HEK293 (cell line): ENCODE measurements at regions not wholly inside any gene's neighbourhood (a gene's known extent, or its start where the extent isn't known, plus 50 kb on each side); places are given as distances from the start of the nearest gene placed in this dataset.

Source experiments
- CTCF ChIA-PET: fragments of 350-600 bp; formaldehyde crosslinking; extraction: SDS; loops from one replicate; lab custom pipeline; 2021; ENCODE audit warnings: antibody characterized with exemption; lab: Yijun Ruan, JAX
- POLR2A ChIA-PET: fragments of 300-600 bp; formaldehyde crosslinking; extraction: SDS; loops from one replicate; lab custom pipeline; 2020; ENCODE audit warnings: antibody characterized with exemption, inconsistent platforms; lab: Yijun Ruan, JAX
- H3K27ac ChIP-seq: fragments of 200-500 bp; sonication (Bioruptor generic); 2 replicates; pipeline ENCODE4 v1.5.1; 2014; ENCODE audit warnings: low read depth, low read length, control low read depth, inconsistent platforms; ENCODE audit errors: extremely low read depth
- H3K36me3 ChIP-seq, 2 experiments: fragments of 200-500 bp in 1 of 2; sonication (Bioruptor generic) in 1 of 2; 1 replicate in 1 of 2; 2 replicates in 1 of 2; pipeline ENCODE4 v1.5.1; 2014 to 2017; ENCODE audit warnings: inconsistent platforms in 2 of 2, low read length in 2 of 2; ENCODE audit not compliant: control insufficient read depth in 2 of 2, insufficient read depth in 1 of 2
- H3K4me1 ChIP-seq: fragments of 200-500 bp; sonication (Bioruptor generic); 2 replicates; pipeline ENCODE4 v1.5.1; 2014; ENCODE audit warnings: mild to moderate bottlenecking, low read length, inconsistent platforms; ENCODE audit not compliant: control insufficient read depth, insufficient read depth
- H3K4me3 ChIP-seq: 2 replicates; pipeline ENCODE4 v1.5.1; 2011; ENCODE audit warnings: low read depth, mild to moderate bottlenecking, control low read depth, low read length, moderate library complexity
- H3K9me3 ChIP-seq: fragments of 200-500 bp; sonication (Bioruptor generic); 2 replicates; pipeline ENCODE4 v1.5.1; 2014; ENCODE audit warnings: low read depth, low read length, inconsistent platforms; ENCODE audit not compliant: control insufficient read depth, insufficient read depth
- GLI4 ChIP-seq: fragments of 450-650 bp; formaldehyde crosslinking; IDR thresholded peaks from 2 replicates; pipeline ENCODE4 v1.5.1; 2016; ENCODE audit warnings: missing biosample characterization, missing genetic modification characterization
- KLF9 ChIP-seq: fragments of 450-650 bp; formaldehyde crosslinking; IDR thresholded peaks from 2 replicates; pipeline ENCODE4 v1.5.1; 2016; ENCODE audit warnings: missing biosample characterization, missing genetic modification characterization, low read depth
- SP2 ChIP-seq: fragments of 450-650 bp; formaldehyde crosslinking; IDR thresholded peaks from 2 replicates; pipeline ENCODE4 v1.5.1; 2016; ENCODE audit warnings: missing biosample characterization, missing genetic modification characterization
- SP3 ChIP-seq: fragments of 450-650 bp; formaldehyde crosslinking; IDR thresholded peaks from 2 replicates; pipeline ENCODE4 v1.5.1; 2016; ENCODE audit warnings: missing biosample characterization, missing genetic modification characterization
- YY1 ChIP-seq: fragments of 450-650 bp; formaldehyde crosslinking; IDR thresholded peaks from 2 replicates; pipeline ENCODE4 v1.5.1; 2018; ENCODE audit warnings: missing biosample characterization, missing genetic modification characterization
- ZFP3 ChIP-seq: fragments of 450-650 bp; formaldehyde crosslinking; IDR thresholded peaks from 2 replicates; pipeline ENCODE4 v1.5.1; 2016; ENCODE audit warnings: low read depth, missing biosample characterization, missing genetic modification characterization
- ZIC2 ChIP-seq: fragments of 450-650 bp; formaldehyde crosslinking; IDR thresholded peaks from 2 replicates; pipeline ENCODE4 v1.5.1; 2016; ENCODE audit warnings: missing biosample characterization, missing genetic modification characterization
- ZNF266 ChIP-seq: fragments of 450-650 bp; formaldehyde crosslinking; IDR thresholded peaks from 2 replicates; pipeline ENCODE4 v1.5.1; 2016; ENCODE audit warnings: missing biosample characterization, missing genetic modification characterization, low read depth
- ZNF302 ChIP-seq: fragments of 450-650 bp; formaldehyde crosslinking; IDR thresholded peaks from 2 replicates; pipeline ENCODE4 v1.5.1; 2016; ENCODE audit warnings: missing biosample characterization, missing genetic modification characterization, low read depth
- ZNF335 ChIP-seq: fragments of 450-650 bp; formaldehyde crosslinking; conservative IDR thresholded peaks from 2 replicates; pipeline ENCODE4 v1.5.1; 2016; ENCODE audit warnings: missing biosample characterization, missing genetic modification characterization
- ZNF350 ChIP-seq: fragments of 450-650 bp; formaldehyde crosslinking; IDR thresholded peaks from 2 replicates; pipeline ENCODE4 v1.5.0; 2017; ENCODE audit warnings: missing biosample characterization, mild to moderate bottlenecking, missing genetic modification characterization
- ZNF362 ChIP-seq: fragments of 450-650 bp; formaldehyde crosslinking; IDR thresholded peaks from 2 replicates; pipeline ENCODE4 v1.5.1; 2016; ENCODE audit warnings: missing biosample characterization, missing genetic modification characterization
- ZNF366 ChIP-seq: fragments of 450-650 bp; formaldehyde crosslinking; conservative IDR thresholded peaks from 2 replicates; pipeline ENCODE4 v1.5.1; 2016; ENCODE audit warnings: missing biosample characterization, missing genetic modification characterization
- ZNF423 ChIP-seq: fragments of 450-650 bp; formaldehyde crosslinking; IDR thresholded peaks from 2 replicates; pipeline ENCODE4 v1.5.1; 2016; ENCODE audit warnings: missing biosample characterization, missing genetic modification characterization
- ZNF426 ChIP-seq: fragments of 450-650 bp; formaldehyde crosslinking; IDR thresholded peaks from 2 replicates; pipeline ENCODE4 v1.5.1; 2017; ENCODE audit warnings: missing biosample characterization, missing genetic modification characterization, mild to moderate bottlenecking, inconsistent platforms, moderate library complexity
- ZNF510 ChIP-seq: fragments of 450-650 bp; formaldehyde crosslinking; IDR thresholded peaks from 2 replicates; pipeline ENCODE4 v1.5.1; 2018; ENCODE audit warnings: mild to moderate bottlenecking, missing genetic modification characterization, missing biosample characterization; ENCODE audit not compliant: insufficient replicate concordance
- ZNF560 ChIP-seq: fragments of 450-650 bp; formaldehyde crosslinking; IDR thresholded peaks from 2 replicates; pipeline ENCODE4 v1.5.1; 2017; ENCODE audit warnings: missing biosample characterization, missing genetic modification characterization, borderline replicate concordance
- ZNF580 ChIP-seq: fragments of 450-650 bp; formaldehyde crosslinking; IDR thresholded peaks from 2 replicates; pipeline ENCODE4 v1.5.1; 2016; ENCODE audit warnings: missing biosample characterization, missing genetic modification characterization
- ZNF624 ChIP-seq: fragments of 450-650 bp; formaldehyde crosslinking; IDR thresholded peaks from 2 replicates; pipeline ENCODE4 v1.5.1; 2017; ENCODE audit warnings: missing biosample characterization, missing genetic modification characterization
- ZNF629 ChIP-seq: fragments of 450-650 bp; formaldehyde crosslinking; IDR thresholded peaks from 2 replicates; pipeline ENCODE4 v1.5.1; 2017; ENCODE audit warnings: missing biosample characterization, missing genetic modification characterization
- ZNF660 ChIP-seq: fragments of 450-650 bp; IDR thresholded peaks from 2 replicates; pipeline ENCODE4 v1.5.1; 2018; ENCODE audit warnings: missing biosample characterization, mild to moderate bottlenecking, missing genetic modification characterization
- ZNF776 ChIP-seq: fragments of 450-650 bp; formaldehyde crosslinking; IDR thresholded peaks from 2 replicates; pipeline ENCODE4 v1.5.0; 2017; ENCODE audit warnings: missing biosample characterization, missing genetic modification characterization, borderline replicate concordance
- ZNF785 ChIP-seq: fragments of 450-650 bp; formaldehyde crosslinking; IDR thresholded peaks from 2 replicates; pipeline ENCODE4 v1.5.1; 2016; ENCODE audit warnings: missing biosample characterization, missing genetic modification characterization
- ZSCAN4 ChIP-seq: fragments of 450-650 bp; formaldehyde crosslinking; IDR thresholded peaks from 2 replicates; pipeline ENCODE4 v1.5.1; 2017; ENCODE audit warnings: missing biosample characterization, missing genetic modification characterization
- ZSCAN5A ChIP-seq: fragments of 450-650 bp; formaldehyde crosslinking; IDR thresholded peaks from 2 replicates; pipeline ENCODE4 v1.5.1; 2016; ENCODE audit warnings: missing biosample characterization, missing genetic modification characterization

- no peak for TF ChIP-seq ZFP3 (tag by site-specific recombination)
- no peak for TF ChIP-seq ZNF423
- no peak for TF ChIP-seq ZNF629 (tag by site-specific recombination)
- no peak for TF ChIP-seq SP2 (tag by site-specific recombination)
- no peak overlapping the region for H3K27ac ChIP-seq
- no peak overlapping the region for H3K4me3 ChIP-seq
- H3K36me3 ChIP-seq, result no peaks in the 10 kb centered on the region
- H3K4me1 ChIP-seq, result no peaks in the 10 kb centered on the region
- ChIA-PET POLR2A (no interaction called here), CTCF (interaction anchor here (0.6 to 1.1 kb wide), 3 partner anchors 13 to 625 kb away, joined by 3 to 6 read pairs (median 3); no protein-coding TSS in a partner anchor)
- H3K9me3 ChIP-seq, result no peaks in the 10 kb centered on the region
These were observed 202.6 kb upstream of the FZD8 start for GRCh38 chr10:35844686-35845085.

- Histone ChIP-seq H3K4me1 (no peaks in the 10 kb centered on the region), H3K36me3 (no peaks in the 10 kb centered on the region), H3K9me3 (no peaks in the 10 kb centered on the region), H3K27ac (no peak overlapping the region), H3K4me3 (no peak overlapping the region)
- no peak for TF ChIP-seq ZNF426 (tag by site-specific recombination)
- TF ChIP-seq ZNF266, result no peak
- TF ChIP-seq ZNF350, result no peak
- TF ChIP-seq ZNF785 (tag by site-specific recombination), result no peak
- peak; percentile 71 for TF ChIP-seq ZIC2 (tag by site-specific recombination)
- TF ChIP-seq ZNF510 (tag by site-specific recombination), result no peak
- no peak for TF ChIP-seq ZNF366 (tag by site-specific recombination)
- ChIA-PET CTCF (interaction anchor here (0.7 kb wide), 1 partner anchor 121 kb away, joined by 3 read pairs; no protein-coding TSS in a partner anchor), POLR2A (no interaction called here)
These were observed 201.6 kb upstream of the FZD8 start for GRCh38 chr10:35843524-35844181.

- Histone ChIP-seq H3K4me1 (no peaks in the 10 kb centered on the region), H3K36me3 (no peaks in the 10 kb centered on the region), H3K9me3 (no peaks in the 10 kb centered on the region), H3K4me3 (no peak overlapping the region), H3K27ac (no peak overlapping the region)
- ChIA-PET POLR2A (no interaction called here), CTCF (no interaction called here)
- TF ChIP-seq ZNF624 (no peak), ZNF302 (tag by site-specific recombination) (no peak), ZSCAN5A (tag by site-specific recombination) (no peak), ZNF335 (no peak), ZNF362 (tag by site-specific recombination) (no peak), ZNF776 (tag by site-specific recombination) (no peak), ZNF366 (tag by site-specific recombination) (no peak), SP3 (tag by site-specific recombination) (no peak), ZNF580 (tag by site-specific recombination) (no peak), ZNF660 (no peak), ZSCAN4 (no peak), KLF9 (tag by site-specific recombination) (no peak), GLI4 (tag by site-specific recombination) (no peak), ZNF560 (tag by site-specific recombination) (no peak), YY1 (tag by site-specific recombination) (no peak)
These were observed 196.0 kb upstream of the FZD8 start for GRCh38 chr10:35838054-35838453.
